GM23338 (cell line): ENCODE measurements at regions not wholly inside any gene's neighbourhood (a gene's known extent, or its start where the extent isn't known, plus 50 kb on each side); places are given as distances from the start of the nearest gene placed in this dataset.

Experiments
- ATAC-seq: fragments of 200-7000 bp; cut with Tn5 transposase; 3 replicates; pipeline ENCODE4 v1.9.1; 2020
- DNase-seq: peaks from one replicate; pipeline ENCODE4 v3.0.0-alpha.2; 2015; ENCODE audit warnings: low spot score
- H2AFZ ChIP-seq: fragments of 200-600 bp; sonication (generic); 2 replicates; pipeline ENCODE4 v1.8.0; 2016; ENCODE audit warnings: antibody characterized with exemption, mild to moderate bottlenecking, moderate library complexity
- H3F3A ChIP-seq: fragments of 200-600 bp; sonication (generic); replicated peaks from 2 replicates; pipeline ENCODE4 v1.8.0; 2017; ENCODE audit warnings: antibody characterized with exemption, mixed run types, low read depth
- H3K27ac ChIP-seq: fragments of 200-600 bp; sonication (generic); 2 replicates; pipeline ENCODE4 v1.6.1; 2016; ENCODE audit warnings: low read depth
- H3K27me3 ChIP-seq: fragments of 200-600 bp; sonication (generic); 2 replicates; pipeline ENCODE4 v1.8.0; 2016; ENCODE audit warnings: mild to moderate bottlenecking, mixed run types, moderate library complexity; ENCODE audit not compliant: insufficient read depth
- H3K36me3 ChIP-seq: fragments of 200-600 bp; sonication (generic); 2 replicates; pipeline ENCODE4 v1.8.0; 2016; ENCODE audit warnings: mild to moderate bottlenecking; ENCODE audit not compliant: insufficient read depth
- H3K4me1 ChIP-seq: fragments of 200-600 bp; sonication (generic); 2 replicates; pipeline ENCODE4 v1.8.0; 2016; ENCODE audit warnings: mild to moderate bottlenecking, moderate library complexity; ENCODE audit not compliant: insufficient read depth
- H3K4me2 ChIP-seq: fragments of 200-600 bp; sonication (generic); 2 replicates; pipeline ENCODE4 v1.7.1; 2017; ENCODE audit warnings: mixed run types
- H3K4me3 ChIP-seq: fragments of 200-600 bp; sonication (generic); 2 replicates; pipeline ENCODE4 v1.6.1; 2016; ENCODE audit warnings: mixed run types
- H3K79me2 ChIP-seq: fragments of 200-600 bp; sonication (generic); replicated peaks from 2 replicates; pipeline ENCODE4 v1.8.0; 2017; ENCODE audit warnings: mild to moderate bottlenecking; ENCODE audit not compliant: insufficient read depth
- H3K9me2 ChIP-seq: fragments of 200-600 bp; sonication (generic); 2 replicates; pipeline ENCODE4 v1.8.0; 2017; ENCODE audit not compliant: insufficient read depth
- H4K20me1 ChIP-seq: fragments of 200-600 bp; sonication (generic); replicated peaks from 2 replicates; pipeline ENCODE4 v1.8.0; 2017; ENCODE audit warnings: mild to moderate bottlenecking; ENCODE audit not compliant: insufficient read depth
- H3K27ac Mint-ChIP-seq: 2 replicates; pipeline ENCODE4 v1.8.0; 2020; ENCODE audit warnings: inconsistent platforms, mild to moderate bottlenecking, moderate library complexity, mixed read lengths
- H3K27me3 Mint-ChIP-seq: 3 replicates; pipeline ENCODE4 v1.8.0; 2022; ENCODE audit warnings: low read depth, mild to moderate bottlenecking, moderate library complexity, mixed read lengths, inconsistent platforms; ENCODE audit not compliant: insufficient read depth, poor library complexity
- H3K36me3 Mint-ChIP-seq: 3 replicates; pipeline ENCODE4 v1.8.0; 2021; ENCODE audit warnings: low read depth, mild to moderate bottlenecking, inconsistent platforms, moderate library complexity, mixed read lengths
- H3K4me1 Mint-ChIP-seq: 3 replicates; pipeline ENCODE4 v1.8.0; 2020; ENCODE audit warnings: mild to moderate bottlenecking, inconsistent platforms, mixed read lengths
- H3K4me3 Mint-ChIP-seq: 3 replicates; pipeline ENCODE4 v1.8.0; 2021; ENCODE audit warnings: moderate library complexity, mild to moderate bottlenecking, inconsistent platforms, mixed read lengths
- H3K9me3 Mint-ChIP-seq: 3 replicates; pipeline ENCODE4 v1.8.0; 2020; ENCODE audit warnings: moderate library complexity, mild to moderate bottlenecking, inconsistent platforms, mixed read lengths
- CREB1 ChIP-seq: fragments of 250-450 bp; sonication (Bioruptor Pico); IDR thresholded peaks from 2 replicates; pipeline ENCODE4 v1.5.0; 2020; ENCODE audit warnings: low read depth, mild to moderate bottlenecking, moderate library complexity
- ETS1 ChIP-seq: IDR thresholded peaks from 2 replicates; pipeline ENCODE4 v1.6.1; 2016; ENCODE audit warnings: antibody characterized with exemption
- JUNB ChIP-seq: IDR thresholded peaks from one replicate; pipeline ENCODE4 v1.6.1; 2016; ENCODE audit warnings: antibody characterized with exemption; ENCODE audit not compliant: unreplicated experiment
- NANOG ChIP-seq: IDR thresholded peaks from 2 replicates; pipeline ENCODE4 v1.6.1; 2016; ENCODE audit warnings: antibody characterized with exemption, borderline replicate concordance
- POLR2AphosphoS5 ChIP-seq: IDR thresholded peaks from 2 replicates; pipeline ENCODE4 v1.6.1; 2016; ENCODE audit warnings: antibody characterized with exemption, low read depth
- STAT1 ChIP-seq: IDR thresholded peaks from one replicate; pipeline ENCODE4 v1.6.1; 2016; ENCODE audit warnings: antibody characterized with exemption; ENCODE audit not compliant: unreplicated experiment
- ZNF114 ChIP-seq: fragments of 250-450 bp; sonication (Bioruptor Pico); IDR thresholded peaks from 2 replicates; pipeline ENCODE4 v1.5.0; 2020; ENCODE audit warnings: mild to moderate bottlenecking, moderate library complexity
- ZNF331 ChIP-seq: fragments of 250-450 bp; sonication (Bioruptor Pico); IDR thresholded peaks from 2 replicates; pipeline ENCODE4 v1.5.0; 2020; ENCODE audit warnings: low read depth, mild to moderate bottlenecking, moderate library complexity
- TF ChIP-seq, protein P1 (sequence below), 2 experiments: fragments of 200-600 bp in 1 of 2; sonication (generic) in 1 of 2; conservative IDR thresholded peaks; 2 replicates each; pipeline versions ENCODE4 v1.5.1 to v1.6.1; 2016 to 2017; ENCODE audit warnings: antibody characterized with exemption in 2 of 2, low read depth in 2 of 2, mild to moderate bottlenecking in 2 of 2, moderate library complexity in 1 of 2
- TF ChIP-seq, protein P2 (sequence below): fragments of 250-450 bp; sonication (Bioruptor Pico); IDR thresholded peaks from 2 replicates; pipeline ENCODE4 v1.5.0; 2020; ENCODE audit warnings: mild to moderate bottlenecking, moderate library complexity
- TF ChIP-seq, protein P3 (sequence below): IDR thresholded peaks from one replicate; pipeline ENCODE4 v1.6.1; 2018; ENCODE audit warnings: antibody characterized with exemption; ENCODE audit not compliant: unreplicated experiment

- Histone ChIP-seq H4K20me1 (no peaks in the 10 kb centered on the region), H3K27ac (no peak overlapping the region), H3K4me2 (no peak overlapping the region), H3K79me2 (no peaks in the 10 kb centered on the region), H3K9me2 (no peaks in the 10 kb centered on the region), H3K4me1 (no peaks in the 10 kb centered on the region), H3K4me3 (no peak overlapping the region), H3K27me3 (no peaks in the 10 kb centered on the region), H2AFZ (no peak overlapping the region), H3F3A (no peaks in the 10 kb centered on the region), H3K36me3 (no peaks in the 10 kb centered on the region)
- no peak overlapping the region for H3K4me3 Mint-ChIP-seq
- no peaks in the 10 kb centered on the region for H3K4me1 Mint-ChIP-seq
- no peak for ATAC-seq
- TF ChIP-seq JUNB = no peak
- TF ChIP-seq ZNF114 = no peak
- TF ChIP-seq ETS1 = no peak
- no peak for TF ChIP-seq NANOG
- TF ChIP-seq, protein P1, sequence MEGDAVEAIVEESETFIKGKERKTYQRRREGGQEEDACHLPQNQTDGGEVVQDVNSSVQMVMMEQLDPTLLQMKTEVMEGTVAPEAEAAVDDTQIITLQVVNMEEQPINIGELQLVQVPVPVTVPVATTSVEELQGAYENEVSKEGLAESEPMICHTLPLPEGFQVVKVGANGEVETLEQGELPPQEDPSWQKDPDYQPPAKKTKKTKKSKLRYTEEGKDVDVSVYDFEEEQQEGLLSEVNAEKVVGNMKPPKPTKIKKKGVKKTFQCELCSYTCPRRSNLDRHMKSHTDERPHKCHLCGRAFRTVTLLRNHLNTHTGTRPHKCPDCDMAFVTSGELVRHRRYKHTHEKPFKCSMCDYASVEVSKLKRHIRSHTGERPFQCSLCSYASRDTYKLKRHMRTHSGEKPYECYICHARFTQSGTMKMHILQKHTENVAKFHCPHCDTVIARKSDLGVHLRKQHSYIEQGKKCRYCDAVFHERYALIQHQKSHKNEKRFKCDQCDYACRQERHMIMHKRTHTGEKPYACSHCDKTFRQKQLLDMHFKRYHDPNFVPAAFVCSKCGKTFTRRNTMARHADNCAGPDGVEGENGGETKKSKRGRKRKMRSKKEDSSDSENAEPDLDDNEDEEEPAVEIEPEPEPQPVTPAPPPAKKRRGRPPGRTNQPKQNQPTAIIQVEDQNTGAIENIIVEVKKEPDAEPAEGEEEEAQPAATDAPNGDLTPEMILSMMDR (conservative IDR thresholded peaks at IDR 0.05; ENCODE audit: low read depth in 2 of 2) = no peak
- no peak for TF ChIP-seq ZNF331 (CRISPR knock-in tag)
- no peak for TF ChIP-seq CREB1
- TF ChIP-seq, protein P2, sequence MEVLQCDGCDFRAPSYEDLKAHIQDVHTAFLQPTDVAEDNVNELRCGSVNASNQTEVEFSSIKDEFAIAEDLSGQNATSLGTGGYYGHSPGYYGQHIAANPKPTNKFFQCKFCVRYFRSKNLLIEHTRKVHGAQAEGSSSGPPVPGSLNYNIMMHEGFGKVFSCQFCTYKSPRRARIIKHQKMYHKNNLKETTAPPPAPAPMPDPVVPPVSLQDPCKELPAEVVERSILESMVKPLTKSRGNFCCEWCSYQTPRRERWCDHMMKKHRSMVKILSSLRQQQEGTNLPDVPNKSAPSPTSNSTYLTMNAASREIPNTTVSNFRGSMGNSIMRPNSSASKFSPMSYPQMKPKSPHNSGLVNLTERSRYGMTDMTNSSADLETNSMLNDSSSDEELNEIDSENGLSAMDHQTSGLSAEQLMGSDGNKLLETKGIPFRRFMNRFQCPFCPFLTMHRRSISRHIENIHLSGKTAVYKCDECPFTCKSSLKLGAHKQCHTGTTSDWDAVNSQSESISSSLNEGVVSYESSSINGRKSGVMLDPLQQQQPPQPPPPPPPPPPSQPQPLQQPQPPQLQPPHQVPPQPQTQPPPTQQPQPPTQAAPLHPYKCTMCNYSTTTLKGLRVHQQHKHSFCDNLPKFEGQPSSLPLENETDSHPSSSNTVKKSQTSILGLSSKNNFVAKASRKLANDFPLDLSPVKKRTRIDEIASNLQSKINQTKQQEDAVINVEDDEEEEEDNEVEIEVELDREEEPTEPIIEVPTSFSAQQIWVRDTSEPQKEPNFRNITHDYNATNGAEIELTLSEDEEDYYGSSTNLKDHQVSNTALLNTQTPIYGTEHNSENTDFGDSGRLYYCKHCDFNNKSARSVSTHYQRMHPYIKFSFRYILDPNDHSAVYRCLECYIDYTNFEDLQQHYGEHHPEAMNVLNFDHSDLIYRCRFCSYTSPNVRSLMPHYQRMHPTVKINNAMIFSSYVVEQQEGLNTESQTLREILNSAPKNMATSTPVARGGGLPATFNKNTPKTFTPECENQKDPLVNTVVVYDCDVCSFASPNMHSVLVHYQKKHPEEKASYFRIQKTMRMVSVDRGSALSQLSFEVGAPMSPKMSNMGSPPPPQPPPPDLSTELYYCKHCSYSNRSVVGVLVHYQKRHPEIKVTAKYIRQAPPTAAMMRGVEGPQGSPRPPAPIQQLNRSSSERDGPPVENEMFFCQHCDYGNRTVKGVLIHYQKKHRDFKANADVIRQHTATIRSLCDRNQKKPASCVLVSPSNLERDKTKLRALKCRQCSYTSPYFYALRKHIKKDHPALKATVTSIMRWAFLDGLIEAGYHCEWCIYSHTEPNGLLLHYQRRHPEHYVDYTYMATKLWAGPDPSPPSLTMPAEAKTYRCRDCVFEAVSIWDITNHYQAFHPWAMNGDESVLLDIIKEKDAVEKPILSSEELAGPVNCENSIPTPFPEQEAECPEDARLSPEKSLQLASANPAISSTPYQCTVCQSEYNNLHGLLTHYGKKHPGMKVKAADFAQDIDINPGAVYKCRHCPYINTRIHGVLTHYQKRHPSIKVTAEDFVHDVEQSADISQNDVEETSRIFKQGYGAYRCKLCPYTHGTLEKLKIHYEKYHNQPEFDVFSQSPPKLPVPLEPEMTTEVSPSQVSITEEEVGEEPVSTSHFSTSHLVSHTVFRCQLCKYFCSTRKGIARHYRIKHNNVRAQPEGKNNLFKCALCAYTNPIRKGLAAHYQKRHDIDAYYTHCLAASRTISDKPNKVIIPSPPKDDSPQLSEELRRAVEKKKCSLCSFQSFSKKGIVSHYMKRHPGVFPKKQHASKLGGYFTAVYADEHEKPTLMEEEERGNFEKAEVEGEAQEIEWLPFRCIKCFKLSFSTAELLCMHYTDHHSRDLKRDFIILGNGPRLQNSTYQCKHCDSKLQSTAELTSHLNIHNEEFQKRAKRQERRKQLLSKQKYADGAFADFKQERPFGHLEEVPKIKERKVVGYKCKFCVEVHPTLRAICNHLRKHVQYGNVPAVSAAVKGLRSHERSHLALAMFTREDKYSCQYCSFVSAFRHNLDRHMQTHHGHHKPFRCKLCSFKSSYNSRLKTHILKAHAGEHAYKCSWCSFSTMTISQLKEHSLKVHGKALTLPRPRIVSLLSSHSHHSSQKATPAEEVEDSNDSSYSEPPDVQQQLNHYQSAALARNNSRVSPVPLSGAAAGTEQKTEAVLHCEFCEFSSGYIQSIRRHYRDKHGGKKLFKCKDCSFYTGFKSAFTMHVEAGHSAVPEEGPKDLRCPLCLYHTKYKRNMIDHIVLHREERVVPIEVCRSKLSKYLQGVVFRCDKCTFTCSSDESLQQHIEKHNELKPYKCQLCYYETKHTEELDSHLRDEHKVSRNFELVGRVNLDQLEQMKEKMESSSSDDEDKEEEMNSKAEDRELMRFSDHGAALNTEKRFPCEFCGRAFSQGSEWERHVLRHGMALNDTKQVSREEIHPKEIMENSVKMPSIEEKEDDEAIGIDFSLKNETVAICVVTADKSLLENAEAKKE = no peak
- TF ChIP-seq, protein P3, sequence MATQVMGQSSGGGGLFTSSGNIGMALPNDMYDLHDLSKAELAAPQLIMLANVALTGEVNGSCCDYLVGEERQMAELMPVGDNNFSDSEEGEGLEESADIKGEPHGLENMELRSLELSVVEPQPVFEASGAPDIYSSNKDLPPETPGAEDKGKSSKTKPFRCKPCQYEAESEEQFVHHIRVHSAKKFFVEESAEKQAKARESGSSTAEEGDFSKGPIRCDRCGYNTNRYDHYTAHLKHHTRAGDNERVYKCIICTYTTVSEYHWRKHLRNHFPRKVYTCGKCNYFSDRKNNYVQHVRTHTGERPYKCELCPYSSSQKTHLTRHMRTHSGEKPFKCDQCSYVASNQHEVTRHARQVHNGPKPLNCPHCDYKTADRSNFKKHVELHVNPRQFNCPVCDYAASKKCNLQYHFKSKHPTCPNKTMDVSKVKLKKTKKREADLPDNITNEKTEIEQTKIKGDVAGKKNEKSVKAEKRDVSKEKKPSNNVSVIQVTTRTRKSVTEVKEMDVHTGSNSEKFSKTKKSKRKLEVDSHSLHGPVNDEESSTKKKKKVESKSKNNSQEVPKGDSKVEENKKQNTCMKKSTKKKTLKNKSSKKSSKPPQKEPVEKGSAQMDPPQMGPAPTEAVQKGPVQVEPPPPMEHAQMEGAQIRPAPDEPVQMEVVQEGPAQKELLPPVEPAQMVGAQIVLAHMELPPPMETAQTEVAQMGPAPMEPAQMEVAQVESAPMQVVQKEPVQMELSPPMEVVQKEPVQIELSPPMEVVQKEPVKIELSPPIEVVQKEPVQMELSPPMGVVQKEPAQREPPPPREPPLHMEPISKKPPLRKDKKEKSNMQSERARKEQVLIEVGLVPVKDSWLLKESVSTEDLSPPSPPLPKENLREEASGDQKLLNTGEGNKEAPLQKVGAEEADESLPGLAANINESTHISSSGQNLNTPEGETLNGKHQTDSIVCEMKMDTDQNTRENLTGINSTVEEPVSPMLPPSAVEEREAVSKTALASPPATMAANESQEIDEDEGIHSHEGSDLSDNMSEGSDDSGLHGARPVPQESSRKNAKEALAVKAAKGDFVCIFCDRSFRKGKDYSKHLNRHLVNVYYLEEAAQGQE = no peak
- TF ChIP-seq STAT1 = no peak
- TF ChIP-seq POLR2AphosphoS5 = no peak
- H3K36me3 Mint-ChIP-seq = no peaks in the 10 kb centered on the region
- H3K27me3 Mint-ChIP-seq = no peaks in the 10 kb centered on the region
- no peak overlapping the region; the same call in 1 of the 2 replicates for H3K27ac Mint-ChIP-seq
- DNase-seq = no peak
- H3K9me3 Mint-ChIP-seq = no peaks in the 10 kb centered on the region
These were observed 131.9 kb upstream of the KCNJ6 start for GRCh38 chr21:38048167-38048566.
